K562 (cell line): ENCODE measurements at regions not wholly inside any gene's neighbourhood (a gene's known extent, or its start where the extent isn't known, plus 50 kb on each side); places are given as distances from the start of the nearest gene placed in this dataset.

Experiments used
- ATAC-seq: fragments of 200-7000 bp; cut with Tn5 transposase; 3 replicates; pipeline ENCODE4 v1.9.1; 2020; ENCODE audit warnings: moderate library complexity
- BruUV-seq: library from RNA; stranded (reverse); fragments of 400-500 nt; replicated peaks from 2 replicates; lab custom pipeline; 2021; lab: Mats Ljungman, UMichigan
- CTCF ChIA-PET: fragments of 300-600 bp; formaldehyde crosslinking; extraction: SDS; loops from one replicate; lab custom pipeline; 2021; ENCODE audit warnings: low intra/inter-chr PET ratio; lab: Yijun Ruan, JAX
- POLR2A ChIA-PET: fragments of 300-600, 350-650 bp; sonication (Branson Sonifier 250); formaldehyde crosslinking; extraction: SDS; loops from one replicate; lab custom pipeline; 2021; ENCODE audit warnings: antibody characterized with exemption, inconsistent platforms; lab: Yijun Ruan, JAX
- DNase-seq, 4 experiments: peaks; one replicate each; pipeline versions ENCODE4 v3.0.0 to v3.0.0-alpha.2; 2011 to 2018; ENCODE audit warnings: low spot score in 3 of 4, mixed read lengths in 3 of 4; ENCODE audit errors: extremely low read depth in 1 of 4
- FAIRE-seq: peaks from 2 replicates; lab custom pipeline; 2011; peaks lifted over from hg19 to GRCh38; lab: Jason Lieb, UNC
- H2AFZ ChIP-seq: 2 replicates; pipeline ENCODE4 v1.6.0; 2011; ENCODE audit warnings: low read depth, low read length, control low read depth, inconsistent platforms
- H3K27ac ChIP-seq: fragments of 200-600 bp; 3 replicates; pipeline ENCODE4 v1.8.0; 2011; ENCODE audit warnings: low read depth, mild to moderate bottlenecking, control low read depth, inconsistent platforms, low read length, moderate library complexity, mixed read lengths; ENCODE audit errors: extremely low read depth
- H3K27me3 ChIP-seq, 2 experiments: fragments of 300-600 bp in 1 of 2; 2 replicates in 1 of 2; 3 replicates in 1 of 2; pipeline versions ENCODE4 v1.6.0 to v1.8.0; 2011; ENCODE audit warnings: inconsistent platforms in 2 of 2, low read length in 2 of 2, mild to moderate bottlenecking in 1 of 2, mixed read lengths in 1 of 2, moderate library complexity in 1 of 2; ENCODE audit not compliant: control insufficient read depth in 2 of 2, insufficient read depth in 2 of 2
- H3K36me3 ChIP-seq: fragments of 300-600 bp; 3 replicates; pipeline ENCODE4 v1.8.0; 2011; ENCODE audit warnings: mild to moderate bottlenecking, low read length, inconsistent platforms; ENCODE audit not compliant: control insufficient read depth, insufficient read depth
- H3K4me1 ChIP-seq, 2 experiments: fragments of 200-600 bp in 1 of 2; replicated peaks in 1 of 2; 2 replicates in 1 of 2; 3 replicates in 1 of 2; pipeline versions ENCODE4 v1.5.1 to v1.8.0; 2011; ENCODE audit warnings: inconsistent platforms in 2 of 2, low read length in 2 of 2, mild to moderate bottlenecking in 1 of 2, mixed read lengths in 1 of 2, moderate library complexity in 1 of 2; ENCODE audit not compliant: control insufficient read depth in 2 of 2, insufficient read depth in 2 of 2
- H3K4me2 ChIP-seq: 2 replicates; pipeline ENCODE4 v1.6.1; 2011; ENCODE audit warnings: low read length, control low read depth, inconsistent platforms, mixed read lengths; ENCODE audit not compliant: insufficient read depth
- H3K4me3 ChIP-seq: fragments of 200-600 bp; sonication (generic), shearing (Covaris generic); 2 replicates; pipeline ENCODE4 v1.5.1; 2016; ENCODE audit warnings: control low read depth, inconsistent platforms
- H3K79me2 ChIP-seq: fragments of 200-600 bp; 3 replicates; pipeline ENCODE4 v1.8.0; 2011; ENCODE audit warnings: low read length, inconsistent platforms; ENCODE audit not compliant: control insufficient read depth, insufficient read depth
- H3K9ac ChIP-seq, 2 experiments: 2 replicates each; pipeline versions ENCODE4 v1.6.0 to v1.6.1; 2011; ENCODE audit warnings: low read depth in 2 of 2, low read length in 2 of 2, control low read depth in 1 of 2, inconsistent platforms in 1 of 2, mild to moderate bottlenecking in 1 of 2, mixed read lengths in 1 of 2; ENCODE audit not compliant: insufficient read depth in 1 of 2
- H3K9me1 ChIP-seq: one replicate; pipeline ENCODE4 v1.6.0; 2011; ENCODE audit warnings: inconsistent platforms, mild to moderate bottlenecking, low read length, moderate library complexity; ENCODE audit not compliant: control insufficient read depth, insufficient read depth
- H3K9me3 ChIP-seq: replicated peaks from 2 replicates; pipeline ENCODE4 v1.5.1; 2011; ENCODE audit warnings: low read depth, low read length, inconsistent platforms; ENCODE audit not compliant: control insufficient read depth, insufficient read depth
- H4K20me1 ChIP-seq: replicated peaks from 2 replicates; pipeline ENCODE4 v1.6.1; 2011; ENCODE audit warnings: low read length, inconsistent platforms, mixed read lengths; ENCODE audit not compliant: control insufficient read depth, insufficient read depth
- BRF1 ChIP-seq: IDR thresholded peaks from 3 replicates; pipeline ENCODE4 v1.6.1; 2011; ENCODE audit warnings: borderline replicate concordance, mild to moderate bottlenecking; ENCODE audit not compliant: insufficient read length; ENCODE audit errors: extremely low read depth
- CBX3 ChIP-seq, 2 experiments: IDR thresholded peaks; 1 replicate in 1 of 2; 2 replicates in 1 of 2; pipeline ENCODE4 v1.6.1; 2012; ENCODE audit warnings: inconsistent platforms in 2 of 2, low read length in 2 of 2, borderline replicate concordance in 1 of 2, control low read depth in 1 of 2
- HNRNPL ChIP-seq: fragments of 200-400 bp; formaldehyde crosslinking; IDR thresholded peaks from 2 replicates; pipeline ENCODE4 v1.6.1; 2017; ENCODE audit warnings: low read depth, mild to moderate bottlenecking, low read length
- TAF9B ChIP-seq: fragments of 450-650 bp; IDR thresholded peaks from 2 replicates; pipeline ENCODE4 v1.6.1; 2018; ENCODE audit warnings: mild to moderate bottlenecking; ENCODE audit not compliant: partially characterized antibody
- TEAD4 ChIP-seq, 2 experiments: sonication (generic) in 1 of 2; formaldehyde crosslinking in 1 of 2; IDR thresholded peaks; 2 replicates each; pipeline versions ENCODE4 v1.6.1 to v1.8.0; 2012 to 2022; ENCODE audit warnings: borderline replicate concordance in 1 of 2, inconsistent platforms in 1 of 2, low read length in 1 of 2, mild to moderate bottlenecking in 1 of 2, missing genetic modification reagents in 1 of 2
- ZBTB7A ChIP-seq: IDR thresholded peaks from 2 replicates; pipeline ENCODE4 v1.6.1; 2011; ENCODE audit warnings: low read depth, mild to moderate bottlenecking, low read length, moderate library complexity, borderline replicate concordance; ENCODE audit not compliant: control insufficient read depth
- ZKSCAN3 ChIP-seq: fragments of 250-450 bp; sonication (Bioruptor Pico); IDR thresholded peaks from 2 replicates; pipeline ENCODE4 v1.4.0; 2020
- ZNF174 ChIP-seq: fragments of 250-450 bp; sonication (Bioruptor Pico); IDR thresholded peaks from 2 replicates; pipeline ENCODE4 v1.4.0; 2020; ENCODE audit warnings: mild to moderate bottlenecking
- ZNF280A ChIP-seq: fragments of 450-650 bp; IDR thresholded peaks from 2 replicates; pipeline ENCODE4 v1.6.1; 2018; ENCODE audit warnings: mild to moderate bottlenecking, low read depth; ENCODE audit not compliant: partially characterized antibody
- ZNF395 ChIP-seq: fragments of 200-800 bp; sonication (Bioruptor generic); IDR thresholded peaks from 2 replicates; pipeline ENCODE4 v1.6.1; 2017; ENCODE audit warnings: missing genetic modification characterization, missing compliant biosample characterization
- ZSCAN29 ChIP-seq: fragments of 450-650 bp; IDR thresholded peaks from 2 replicates; pipeline ENCODE4 v1.6.1; 2017
- WGBS: fragments of 100-300 bp; shearing (Covaris generic); methylation state at CpG from one replicate; pipeline ENCODE4 v1.1.6; 2016; ENCODE audit warnings: low coverage, mixed read lengths; ENCODE audit not compliant: insufficient coverage; ENCODE audit errors: missing lambda C conversion rate; 5-methylcytosine and 5-hydroxymethylcytosine counted together
- in situ Hi-C: fragments of 300-500 bp; cut with MboI; formaldehyde crosslinking; loops from 4 replicates; pipeline ENCODE4 v1.15.0; 2018; ENCODE audit warnings: inconsistent platforms, mixed read lengths
- intact Hi-C: fragments of 100-400 bp; cut with micrococcal nuclease; formaldehyde crosslinking; loops from 2 replicates; pipeline ENCODE4 v1.14.2; 2022

DNA sequence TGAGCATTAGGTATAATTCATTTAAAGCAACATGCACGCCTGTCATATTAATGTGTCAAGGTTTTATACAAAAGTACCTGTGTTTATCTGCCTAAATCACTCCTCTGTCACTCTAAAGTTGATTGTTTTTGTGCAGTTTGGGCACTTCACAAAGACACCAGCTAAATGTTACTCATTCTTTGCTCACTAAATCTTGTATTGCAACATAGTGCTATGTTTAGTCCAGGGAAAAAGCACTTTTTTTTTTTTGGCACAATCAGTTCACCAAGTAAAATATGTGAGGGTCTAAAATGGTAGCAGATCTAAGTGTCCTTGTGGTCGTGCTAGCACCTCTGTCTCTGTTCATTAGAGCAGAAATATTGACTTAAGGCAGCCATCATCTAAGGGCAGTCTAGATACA, 2526.7 kb upstream of the PCDH20 start:
- Histone ChIP-seq H3K9me1 (no peaks in the 10 kb centered on the region), H4K20me1 (no peaks in the 10 kb centered on the region), H2AFZ (no peak overlapping the region), H3K27me3 (no peaks in the 10 kb centered on the region), H3K4me1 (no peaks in the 10 kb centered on the region), H3K4me2 (no peak overlapping the region), H3K27ac (no peak overlapping the region), H3K4me3 (no peak overlapping the region), H3K9me3 (no peaks in the 10 kb centered on the region), H3K36me3 (no peaks in the 10 kb centered on the region), H3K9ac (no peak overlapping the region), H3K79me2 (no peaks in the 10 kb centered on the region)
- ChIA-PET CTCF (no interaction called here), POLR2A (no interaction called here)
- WGBS: 0% methylated on average over 2 of the region's 2 CpGs
- TF ChIP-seq ZKSCAN3 (CRISPR knock-in tag) (no peak), ZSCAN29 (no peak), TAF9B (no peak), HNRNPL (no peak), CBX3 (IDR thresholded peaks at IDR 0.05; ENCODE audit: borderline replicate concordance in 1 of 2, low read length in 2 of 2) (no peak), ZBTB7A (no peak), ZNF395 (CRISPR knock-in tag) (no peak), ZNF280A (no peak), ZNF174 (CRISPR knock-in tag) (no peak), BRF1 (no peak), TEAD4 (IDR thresholded peaks at IDR 0.05; ENCODE audit: low read length) (no peak), TEAD4 (CRISPR knock-in tag; IDR thresholded peaks at IDR 0.05; ENCODE audit: borderline replicate concordance) (no peak)
- in situ Hi-C loops: no loop called here
- intact Hi-C loops: no loop called here
- ATAC-seq (no peak), FAIRE-seq (no peak), DNase-seq (no peak)
- no TSS peak for BruUV-seq
